Loucy (cell line): ENCODE measurements at regions not wholly inside any gene's neighbourhood (a gene's known extent, or its start where the extent isn't known, plus 50 kb on each side); places are given as distances from the start of the nearest gene placed in this dataset.

Experiments
- EZH2phosphoT487 ChIP-seq: fragments of 200-600 bp; IDR thresholded peaks from 2 replicates; pipeline ENCODE4 v1.6.1; 2018; ENCODE audit warnings: antibody characterized with exemption, mild to moderate bottlenecking, moderate library complexity, borderline replicate concordance
- TF ChIP-seq, protein P1 (sequence below): fragments of 200-600 bp; sonication (generic); conservative IDR thresholded peaks from 2 replicates; pipeline ENCODE4 v1.5.1; 2014; ENCODE audit warnings: mild to moderate bottlenecking, antibody characterized with exemption, low read length

DNA sequence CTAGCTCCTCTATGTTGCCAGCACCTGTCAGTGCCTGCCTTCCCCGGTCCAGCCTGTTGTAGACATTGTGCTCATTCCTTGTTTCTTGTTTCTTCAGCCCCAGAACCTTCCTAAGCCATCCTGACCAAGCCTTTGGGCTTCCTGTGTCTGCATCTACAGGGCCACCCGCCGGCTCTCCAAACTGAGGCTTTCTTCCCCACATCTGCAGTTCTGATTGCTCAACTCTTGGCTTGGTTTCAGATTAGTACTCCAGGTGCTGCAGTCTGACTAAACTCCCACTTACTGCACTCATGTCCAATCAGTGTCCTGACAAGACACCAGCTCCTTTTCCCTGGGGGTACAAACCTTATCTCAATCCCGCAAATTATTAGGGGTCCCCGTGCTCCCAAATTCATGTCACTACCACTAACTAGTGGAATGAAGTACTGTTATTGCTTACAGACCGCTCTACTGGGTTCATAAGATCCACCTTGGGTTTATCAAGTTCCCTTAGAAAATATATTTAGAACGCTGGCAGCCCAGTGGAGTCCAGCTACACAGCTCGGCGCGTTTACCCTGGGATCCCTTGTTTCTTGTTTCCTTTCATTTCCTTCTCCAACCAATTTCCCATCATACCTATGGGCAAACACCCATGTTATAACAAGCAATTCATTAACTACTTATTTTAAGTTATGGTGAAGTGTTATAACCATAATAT lies 114.2 kb upstream of the TJP1 start:
- TF ChIP-seq, protein P1, sequence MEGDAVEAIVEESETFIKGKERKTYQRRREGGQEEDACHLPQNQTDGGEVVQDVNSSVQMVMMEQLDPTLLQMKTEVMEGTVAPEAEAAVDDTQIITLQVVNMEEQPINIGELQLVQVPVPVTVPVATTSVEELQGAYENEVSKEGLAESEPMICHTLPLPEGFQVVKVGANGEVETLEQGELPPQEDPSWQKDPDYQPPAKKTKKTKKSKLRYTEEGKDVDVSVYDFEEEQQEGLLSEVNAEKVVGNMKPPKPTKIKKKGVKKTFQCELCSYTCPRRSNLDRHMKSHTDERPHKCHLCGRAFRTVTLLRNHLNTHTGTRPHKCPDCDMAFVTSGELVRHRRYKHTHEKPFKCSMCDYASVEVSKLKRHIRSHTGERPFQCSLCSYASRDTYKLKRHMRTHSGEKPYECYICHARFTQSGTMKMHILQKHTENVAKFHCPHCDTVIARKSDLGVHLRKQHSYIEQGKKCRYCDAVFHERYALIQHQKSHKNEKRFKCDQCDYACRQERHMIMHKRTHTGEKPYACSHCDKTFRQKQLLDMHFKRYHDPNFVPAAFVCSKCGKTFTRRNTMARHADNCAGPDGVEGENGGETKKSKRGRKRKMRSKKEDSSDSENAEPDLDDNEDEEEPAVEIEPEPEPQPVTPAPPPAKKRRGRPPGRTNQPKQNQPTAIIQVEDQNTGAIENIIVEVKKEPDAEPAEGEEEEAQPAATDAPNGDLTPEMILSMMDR = no peak
- TF ChIP-seq EZH2phosphoT487 = no peak
